GM21381 (cell line): ENCODE measurements at regions not wholly inside any gene's neighbourhood (a gene's known extent, or its start where the extent isn't known, plus 50 kb on each side); places are given as distances from the start of the nearest gene placed in this dataset.
A peak's percentile ranks its signal among the peaks of the same experiment; 100 is the strongest.

Source experiments
- ATAC-seq: cut with Tn5 transposase; IDR thresholded peaks from one replicate; pipeline ENCODE4 v1.9.1; 2021; ENCODE audit warnings: mild to moderate bottlenecking, moderate library complexity; ENCODE audit not compliant: unreplicated experiment

- ATAC-seq: no peak
These were observed 157.1 kb downstream of the TLE1 start for GRCh38 chr9:81532251-81532650.

- ATAC-seq: no peak
These were observed 157.8 kb downstream of the TLE1 start for GRCh38 chr9:81531511-81531910.

- no peak for ATAC-seq
These were observed 158.5 kb downstream of the TLE1 start for GRCh38 chr9:81530846-81531245.

- ATAC-seq: no peak
These were observed 159.0 kb downstream of the TLE1 start for GRCh38 chr9:81530310-81530810.

- no peak for ATAC-seq
These were observed 159.7 kb downstream of the TLE1 start for GRCh38 chr9:81529556-81530193.

- no peak for ATAC-seq
These were observed 162.8 kb downstream of the TLE1 start for GRCh38 chr9:81526587-81526986.

GRCh38 chr9:81522716-81523551 is 166.4 kb downstream of the TLE1 start:
- peak; percentile 73 for ATAC-seq

GRCh38 chr9:81521892-81522291 is 167.5 kb downstream of the TLE1 start:
- no peak for ATAC-seq

GRCh38 chr9:81519816-81520495 is 169.4 kb downstream of the TLE1 start:
- no peak for ATAC-seq

GRCh38 chr9:81517954-81518353 is 171.4 kb downstream of the TLE1 start:
- no peak for ATAC-seq

GRCh38 chr9:81513059-81513458 is 176.3 kb downstream of the TLE1 start:
- ATAC-seq: no peak

- ATAC-seq: no peak
These were observed 176.7 kb downstream of the TLE1 start for GRCh38 chr9:81512641-81513040.

- no peak for ATAC-seq
These were observed 180.9 kb downstream of the TLE1 start for GRCh38 chr9:81508476-81508875.

GRCh38 chr9:81506941-81507864 is 182.1 kb downstream of the TLE1 start:
- ATAC-seq: no peak

GRCh38 chr9:81499594-81499993 is 189.8 kb downstream of the TLE1 start:
- ATAC-seq: no peak

- no peak for ATAC-seq
These were observed 190.3 kb downstream of the TLE1 start for GRCh38 chr9:81499021-81499454.

GRCh38 chr9:81498576-81498975 is 190.8 kb downstream of the TLE1 start:
- no peak for ATAC-seq

- no peak for ATAC-seq
These were observed 192.3 kb downstream of the TLE1 start for GRCh38 chr9:81497091-81497490.

GRCh38 chr9:81492710-81493447 is 196.5 kb downstream of the TLE1 start:
- ATAC-seq: no peak
